GM12873 (cell line): ENCODE measurements at regions not wholly inside any gene's neighbourhood (a gene's known extent, or its start where the extent isn't known, plus 50 kb on each side); places are given as distances from the start of the nearest gene placed in this dataset.

Experiments used
- TF ChIP-seq, protein P1 (sequence below): IDR thresholded peaks from 2 replicates; pipeline ENCODE4 v1.5.1; 2012; ENCODE audit warnings: low read depth, mild to moderate bottlenecking, moderate library complexity, low read length, control low read depth; ENCODE audit not compliant: insufficient read depth; ENCODE audit errors: missing control alignments

DNA sequence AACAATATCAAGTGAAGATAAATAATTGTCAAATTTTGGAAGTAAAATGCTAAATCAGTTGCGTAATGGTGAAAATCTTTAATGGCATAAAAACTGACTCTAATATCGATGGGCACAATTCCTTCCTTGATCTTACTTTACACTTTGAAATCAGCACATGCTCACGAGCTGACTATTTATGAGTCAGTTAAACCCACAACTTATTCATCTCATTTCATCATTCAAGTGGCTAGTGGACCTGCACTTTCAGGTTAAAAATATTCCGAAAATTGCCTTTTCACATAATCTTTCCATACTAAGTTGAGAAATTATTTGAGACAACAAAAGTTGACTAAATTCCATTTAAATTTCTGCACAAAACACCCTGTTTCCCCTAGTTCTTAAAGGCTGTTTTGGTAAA lies 582.1 kb upstream of the TENM3 start:
- TF ChIP-seq, protein P1, sequence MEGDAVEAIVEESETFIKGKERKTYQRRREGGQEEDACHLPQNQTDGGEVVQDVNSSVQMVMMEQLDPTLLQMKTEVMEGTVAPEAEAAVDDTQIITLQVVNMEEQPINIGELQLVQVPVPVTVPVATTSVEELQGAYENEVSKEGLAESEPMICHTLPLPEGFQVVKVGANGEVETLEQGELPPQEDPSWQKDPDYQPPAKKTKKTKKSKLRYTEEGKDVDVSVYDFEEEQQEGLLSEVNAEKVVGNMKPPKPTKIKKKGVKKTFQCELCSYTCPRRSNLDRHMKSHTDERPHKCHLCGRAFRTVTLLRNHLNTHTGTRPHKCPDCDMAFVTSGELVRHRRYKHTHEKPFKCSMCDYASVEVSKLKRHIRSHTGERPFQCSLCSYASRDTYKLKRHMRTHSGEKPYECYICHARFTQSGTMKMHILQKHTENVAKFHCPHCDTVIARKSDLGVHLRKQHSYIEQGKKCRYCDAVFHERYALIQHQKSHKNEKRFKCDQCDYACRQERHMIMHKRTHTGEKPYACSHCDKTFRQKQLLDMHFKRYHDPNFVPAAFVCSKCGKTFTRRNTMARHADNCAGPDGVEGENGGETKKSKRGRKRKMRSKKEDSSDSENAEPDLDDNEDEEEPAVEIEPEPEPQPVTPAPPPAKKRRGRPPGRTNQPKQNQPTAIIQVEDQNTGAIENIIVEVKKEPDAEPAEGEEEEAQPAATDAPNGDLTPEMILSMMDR, result no peak

DNA sequence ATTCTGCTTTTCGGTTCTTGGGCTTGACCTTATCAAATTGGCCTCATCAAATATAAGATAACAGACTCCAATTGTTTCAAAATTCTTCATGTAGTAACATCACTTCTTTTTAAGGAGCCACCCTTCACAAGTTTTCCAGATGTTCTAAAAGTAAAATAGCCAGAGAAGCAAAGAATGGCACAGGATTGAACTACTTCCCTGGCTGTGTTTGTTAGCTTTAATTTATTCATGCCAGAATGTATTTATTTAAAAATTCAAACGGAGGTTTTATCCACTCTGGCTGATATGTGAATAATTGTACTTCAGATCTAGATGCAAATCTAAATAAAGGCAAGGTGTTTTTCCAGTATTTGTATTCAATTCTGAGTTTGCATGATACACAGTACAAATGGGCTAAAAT lies 581.3 kb upstream of the TENM3 start:
- TF ChIP-seq, protein P1, result no peak

DNA sequence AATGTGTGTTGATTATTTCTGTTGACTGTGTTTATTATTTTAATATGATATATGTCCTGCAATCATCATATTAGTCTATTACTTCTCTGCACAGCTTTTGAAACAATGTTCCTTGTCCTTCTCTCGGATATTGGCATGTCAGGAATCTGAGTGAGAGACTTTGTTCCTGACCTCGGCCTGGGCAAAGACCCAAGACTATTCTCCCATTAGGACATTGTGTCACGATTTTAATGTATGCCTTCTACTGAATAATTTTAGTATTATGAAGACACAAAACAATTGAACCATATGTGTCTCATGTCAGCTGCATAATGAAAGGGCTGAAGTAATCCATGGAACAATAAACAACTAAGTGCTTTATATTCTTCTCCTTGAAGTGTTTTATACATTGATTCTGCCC lies 580.8 kb upstream of the TENM3 start:
- TF ChIP-seq, protein P1, result no peak

DNA sequence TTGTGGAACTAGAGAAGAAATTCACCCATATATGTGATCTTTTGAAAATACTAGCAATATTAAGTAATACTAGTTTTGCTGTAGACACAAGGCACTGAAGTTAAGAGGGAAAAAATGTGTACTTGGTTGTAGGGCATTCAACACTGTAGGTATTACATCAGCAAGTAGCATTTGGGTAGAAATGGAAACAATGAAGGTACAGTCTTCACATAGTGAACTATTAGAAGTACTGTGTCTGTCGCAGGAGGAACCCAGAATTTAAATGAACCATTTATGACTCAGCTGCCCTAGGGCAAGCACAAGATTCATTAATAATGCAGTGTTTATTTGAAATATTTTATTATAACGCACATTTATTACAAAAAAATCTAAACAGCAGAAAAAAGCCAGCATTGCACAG lies 572.7 kb upstream of the TENM3 start:
- TF ChIP-seq, protein P1, result no peak

DNA sequence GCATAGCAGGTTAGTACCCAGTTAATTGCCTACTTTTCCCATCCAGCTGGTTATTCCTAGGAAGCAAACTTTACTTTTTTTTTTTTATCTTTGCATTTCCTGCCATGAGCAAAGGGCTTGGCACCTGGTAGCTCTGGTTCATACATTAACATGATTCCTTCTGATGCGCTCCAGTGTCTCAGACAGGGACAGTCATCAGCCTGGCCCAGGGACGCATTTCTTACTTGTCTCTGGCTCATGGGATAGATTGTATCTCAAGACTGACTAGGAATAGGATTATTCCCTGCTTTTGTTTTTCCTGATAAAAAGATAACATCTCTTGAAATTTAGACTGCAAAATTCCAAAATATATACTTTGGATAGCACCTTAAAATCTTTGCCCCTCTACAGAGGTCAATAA lies 571.5 kb upstream of the TENM3 start:
- TF ChIP-seq, protein P1, result no peak

DNA sequence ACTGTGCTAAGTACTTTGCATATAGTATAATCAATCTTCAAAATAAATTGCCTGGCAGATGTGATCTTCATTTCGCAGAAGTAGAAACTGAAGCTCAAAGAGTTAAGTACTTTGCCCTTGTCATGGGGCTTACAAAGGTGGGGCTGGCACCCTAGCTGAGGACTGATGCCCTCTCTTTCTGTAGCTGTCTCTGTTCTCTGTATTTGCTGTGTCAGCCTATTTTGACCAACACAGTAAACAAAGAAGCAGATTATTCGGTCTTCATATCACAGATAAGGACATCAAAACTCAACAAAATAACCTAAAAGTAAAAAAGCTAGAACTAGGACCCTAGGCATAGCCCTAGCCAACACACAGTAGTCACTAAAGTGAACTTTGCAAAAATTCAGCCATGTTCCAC lies 570.5 kb upstream of the TENM3 start:
- TF ChIP-seq, protein P1, result no peak

DNA sequence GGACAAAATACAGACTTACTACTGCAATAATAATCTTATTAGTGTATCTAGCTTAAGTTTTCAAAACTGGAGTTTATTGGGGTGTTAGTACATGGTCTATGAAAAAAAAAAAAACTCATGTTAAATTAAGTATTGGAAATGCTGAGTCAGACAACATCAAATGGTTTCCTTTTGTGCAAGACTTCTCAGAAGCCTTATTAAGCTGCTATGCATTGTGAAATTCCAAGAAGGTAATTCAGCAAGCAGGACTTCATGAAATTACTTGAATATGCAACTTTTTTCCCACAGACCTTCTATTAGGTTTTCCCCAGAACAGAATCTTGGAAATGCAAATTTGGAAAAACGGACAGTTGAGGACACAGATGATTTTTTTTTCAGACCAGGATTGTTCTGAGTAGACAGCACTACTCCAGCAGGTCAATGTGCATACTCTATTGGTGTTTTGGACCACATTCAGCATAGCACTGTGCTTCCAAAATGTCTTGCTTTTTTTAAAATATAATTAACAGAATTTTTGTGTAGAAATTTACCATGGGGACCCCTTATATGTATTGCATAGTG lies 568.8 kb upstream of the TENM3 start:
- TF ChIP-seq, protein P1, result no peak
